Natural killer cell (primary cell): ENCODE measurements at regions not wholly inside any gene's neighbourhood (a gene's known extent, or its start where the extent isn't known, plus 50 kb on each side); places are given as distances from the start of the nearest gene placed in this dataset.

Experiments
- ATAC-seq, 3 donors: fragments of 150-1000 bp in 2 of 3; fragments of 200-7000 bp in 1 of 3; cut with Tn5 transposase; 1 replicate in 1 of 3; 2 replicates in 2 of 3; pipeline ENCODE4 v1.10.0; 2021; ENCODE audit warnings: mild to moderate bottlenecking in 2 of 3, moderate library complexity in 2 of 3
- DNase-seq, 2 donors: peaks; one replicate each; pipeline versions ENCODE4 v3.0.0 to v3.0.0-alpha.2; 2013 to 2021; ENCODE audit warnings: mixed read lengths in 1 of 2
- H3K27ac ChIP-seq: one replicate; pipeline ENCODE4 v1.5.1; 2013; ENCODE audit warnings: mild to moderate bottlenecking, low read length
- H3K27me3 ChIP-seq: one replicate; pipeline ENCODE4 v1.6.1; 2013; ENCODE audit warnings: low read length; ENCODE audit not compliant: control insufficient read depth, insufficient read depth
- H3K36me3 ChIP-seq: one replicate; pipeline ENCODE4 v1.6.1; 2013; ENCODE audit warnings: low read length; ENCODE audit not compliant: control insufficient read depth, insufficient read depth
- H3K4me1 ChIP-seq: one replicate; pipeline ENCODE4 v1.6.1; 2013; ENCODE audit warnings: low read length; ENCODE audit not compliant: control insufficient read depth, insufficient read depth
- H3K4me3 ChIP-seq: one replicate; pipeline ENCODE4 v1.5.1; 2013; ENCODE audit warnings: low read length
- H3K9me3 ChIP-seq: one replicate; pipeline ENCODE4 v1.6.1; 2013; ENCODE audit warnings: low read length; ENCODE audit not compliant: control insufficient read depth, insufficient read depth
- H3K27ac Mint-ChIP-seq, 2 donors: one replicate each; pipeline ENCODE4 v1.8.0; 2022; ENCODE audit warnings: mild to moderate bottlenecking in 2 of 2, mixed read lengths in 2 of 2, moderate library complexity in 1 of 2
- H3K27me3 Mint-ChIP-seq, 2 donors: one replicate each; pipeline ENCODE4 v1.8.0; 2022; ENCODE audit warnings: low read depth in 2 of 2, mixed read lengths in 2 of 2
- H3K36me3 Mint-ChIP-seq: one replicate; pipeline ENCODE4 v1.8.0; 2022; ENCODE audit warnings: mixed read lengths
- H3K4me1 Mint-ChIP-seq, 2 donors: one replicate each; pipeline ENCODE4 v1.8.0; 2022; ENCODE audit warnings: mixed read lengths in 2 of 2
- H3K4me3 Mint-ChIP-seq: one replicate; pipeline ENCODE4 v1.8.0; 2022; ENCODE audit warnings: mild to moderate bottlenecking, moderate library complexity, mixed read lengths
- H3K9me3 Mint-ChIP-seq, 2 donors: one replicate each; pipeline ENCODE4 v1.8.0; 2022; ENCODE audit warnings: mixed read lengths in 2 of 2
- WGBS: methylation state at CpG from one replicate; pipeline ENCODE4 v1.1.7; 2013; ENCODE audit warnings: missing lambda C conversion rate; ENCODE audit not compliant: insufficient coverage; 5-methylcytosine and 5-hydroxymethylcytosine counted together
- intact Hi-C: fragments of 100-400 bp; cut with micrococcal nuclease; formaldehyde crosslinking; loops from one replicate; pipeline ENCODE4 v1.14.2; 2022
- TF ChIP-seq, protein P1 (sequence below): fragments of 200-600 bp; IDR thresholded peaks from one replicate; pipeline ENCODE4 v1.8.0; 2022; ENCODE audit warnings: antibody characterized with exemption

DNA sequence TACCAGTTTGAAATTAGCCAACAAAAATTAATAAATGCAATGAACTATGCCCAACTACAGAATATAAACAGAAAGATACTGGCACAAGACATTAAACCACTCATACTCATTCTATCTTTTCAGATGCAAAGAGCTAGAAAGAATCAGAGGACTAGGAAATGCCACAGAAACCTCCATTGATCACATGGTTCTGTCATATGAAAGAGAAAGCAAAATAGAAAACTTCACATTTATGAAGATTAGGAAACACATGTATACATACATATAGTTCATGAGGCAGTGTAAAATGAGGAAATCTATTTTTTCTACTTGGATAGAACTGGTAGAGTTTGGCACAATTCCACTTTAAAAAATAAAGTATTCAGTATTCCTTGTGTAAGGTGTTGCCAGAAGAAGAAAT is 275.1 kb upstream of the PTGER4 start:
- Mint-ChIP-seq H3K36me3 (peaks cover 6% of the 10 kb centered on the region), H3K4me3 (peak overlapping the region; percentile 47), H3K4me1 (peaks cover 70 to 74% of the 10 kb centered on the region in 2 donors), H3K27me3 (no peaks in the 10 kb centered on the region), H3K27ac (peak overlapping the region; percentile 88 to 95), H3K9me3 (no peaks in the 10 kb centered on the region)
- H3K27ac ChIP-seq: peak overlapping the region; percentile 87
- DNase-seq: peak in 1 of 2 donors; percentile 72
- TF ChIP-seq, protein P1, sequence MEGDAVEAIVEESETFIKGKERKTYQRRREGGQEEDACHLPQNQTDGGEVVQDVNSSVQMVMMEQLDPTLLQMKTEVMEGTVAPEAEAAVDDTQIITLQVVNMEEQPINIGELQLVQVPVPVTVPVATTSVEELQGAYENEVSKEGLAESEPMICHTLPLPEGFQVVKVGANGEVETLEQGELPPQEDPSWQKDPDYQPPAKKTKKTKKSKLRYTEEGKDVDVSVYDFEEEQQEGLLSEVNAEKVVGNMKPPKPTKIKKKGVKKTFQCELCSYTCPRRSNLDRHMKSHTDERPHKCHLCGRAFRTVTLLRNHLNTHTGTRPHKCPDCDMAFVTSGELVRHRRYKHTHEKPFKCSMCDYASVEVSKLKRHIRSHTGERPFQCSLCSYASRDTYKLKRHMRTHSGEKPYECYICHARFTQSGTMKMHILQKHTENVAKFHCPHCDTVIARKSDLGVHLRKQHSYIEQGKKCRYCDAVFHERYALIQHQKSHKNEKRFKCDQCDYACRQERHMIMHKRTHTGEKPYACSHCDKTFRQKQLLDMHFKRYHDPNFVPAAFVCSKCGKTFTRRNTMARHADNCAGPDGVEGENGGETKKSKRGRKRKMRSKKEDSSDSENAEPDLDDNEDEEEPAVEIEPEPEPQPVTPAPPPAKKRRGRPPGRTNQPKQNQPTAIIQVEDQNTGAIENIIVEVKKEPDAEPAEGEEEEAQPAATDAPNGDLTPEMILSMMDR: no peak
- no peaks in the 10 kb centered on the region for H3K36me3 ChIP-seq
- H3K9me3 ChIP-seq: no peaks in the 10 kb centered on the region
- no peaks in the 10 kb centered on the region for H3K27me3 ChIP-seq
- ATAC-seq: peak; percentile 68 to 79 (median 77)
- intact Hi-C loops: loop anchor here (5.0 kb wide), 1 partner anchor 33 kb away; no protein-coding TSS in a partner anchor
- peaks cover 28% of the 10 kb centered on the region for H3K4me1 ChIP-seq
- H3K4me3 ChIP-seq: no peak overlapping the region

DNA sequence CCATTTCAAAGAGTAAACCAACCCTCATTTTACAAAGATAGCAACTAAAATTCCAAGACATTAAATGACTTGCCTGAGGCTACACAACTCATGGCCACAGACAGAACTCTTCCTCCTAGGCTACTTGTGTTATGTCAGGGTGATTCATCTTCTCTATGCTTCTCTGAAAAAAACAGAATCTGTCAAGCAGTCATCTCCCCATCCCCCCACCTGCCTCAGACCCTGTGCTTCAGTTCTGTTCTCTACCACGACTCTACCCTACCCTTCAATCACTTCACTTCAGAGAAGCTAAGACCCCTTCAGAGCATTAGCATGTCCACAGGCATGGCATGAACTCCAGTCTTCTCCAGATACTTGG is 277.7 kb upstream of the PTGER4 start:
- Histone ChIP-seq H3K36me3 (no peaks in the 10 kb centered on the region), H3K27ac (no peak overlapping the region), H3K27me3 (no peaks in the 10 kb centered on the region), H3K4me1 (peaks cover 15% of the 10 kb centered on the region), H3K4me3 (no peak overlapping the region), H3K9me3 (no peaks in the 10 kb centered on the region)
- H3K27ac Mint-ChIP-seq: peak overlapping the region; percentile 25 to 67
- TF ChIP-seq, protein P1: no peak
- WGBS: 26% methylated on average over 1 of the region's 1 CpG
- H3K4me3 Mint-ChIP-seq: no peak overlapping the region
- no peaks in the 10 kb centered on the region for H3K9me3 Mint-ChIP-seq
- DNase-seq: peak in 1 of 2 donors; percentile 39
- intact Hi-C loops: loop anchor here (5.0 kb wide), 1 partner anchor 35 kb away; no protein-coding TSS in a partner anchor
- H3K36me3 Mint-ChIP-seq: peaks cover 4% of the 10 kb centered on the region
- no peaks in the 10 kb centered on the region for H3K27me3 Mint-ChIP-seq
- H3K4me1 Mint-ChIP-seq: peaks cover 49 to 59% of the 10 kb centered on the region in 2 donors
- ATAC-seq: peak in 2 of 3 donors; percentile 21 to 46

- DNase-seq (no peak), ATAC-seq (no peak)
- Mint-ChIP-seq H3K27ac (peak overlapping the region; percentile 25 to 67), H3K36me3 (no peaks in the 10 kb centered on the region), H3K4me3 (no peak overlapping the region), H3K27me3 (no peaks in the 10 kb centered on the region), H3K4me1 (peaks cover 43 to 54% of the 10 kb centered on the region in 2 donors), H3K9me3 (no peaks in the 10 kb centered on the region)
- 78% methylated on average over 4 of the region's 4 CpGs for WGBS
- H3K4me3 ChIP-seq: no peak overlapping the region
- TF ChIP-seq, protein P1: no peak
- no peaks in the 10 kb centered on the region for H3K27me3 ChIP-seq
- H3K36me3 ChIP-seq: no peaks in the 10 kb centered on the region
- intact Hi-C loops: loop anchor here (5.0 kb wide), 1 partner anchor 36 kb away; no protein-coding TSS in a partner anchor
- H3K9me3 ChIP-seq: no peaks in the 10 kb centered on the region
- no peak overlapping the region for H3K27ac ChIP-seq
- peaks cover 9% of the 10 kb centered on the region for H3K4me1 ChIP-seq
These were observed 278.3 kb upstream of the PTGER4 start for GRCh38 chr5:40401284-40402006.

DNA sequence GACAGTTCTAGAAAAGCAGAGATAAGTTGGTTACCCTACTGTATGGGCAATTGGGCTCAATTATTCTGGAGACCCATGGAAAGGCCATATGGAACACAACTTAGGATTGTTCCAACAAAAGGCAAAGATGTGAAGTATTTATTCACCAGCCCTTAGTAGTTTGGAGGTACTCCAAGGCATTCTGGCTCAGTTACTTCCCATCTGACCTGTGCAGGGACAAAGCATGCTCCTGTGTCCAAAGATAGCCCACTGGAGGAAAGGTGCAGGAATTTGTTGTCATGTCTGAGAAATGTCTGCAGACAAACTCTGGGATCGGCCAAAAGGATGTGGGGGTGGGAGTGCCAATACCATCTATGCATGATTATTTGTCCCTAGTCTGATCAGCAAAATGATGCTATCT is 279.5 kb upstream of the PTGER4 start:
- 70% methylated on average over 1 of the region's 1 CpG for WGBS
- H3K4me3 ChIP-seq: no peak overlapping the region
- no peaks in the 10 kb centered on the region for H3K36me3 ChIP-seq
- Mint-ChIP-seq H3K27me3 (no peaks in the 10 kb centered on the region), H3K9me3 (no peaks in the 10 kb centered on the region), H3K36me3 (no peaks in the 10 kb centered on the region), H3K4me3 (no peak overlapping the region), H3K27ac (no peak overlapping the region), H3K4me1 (peaks cover 31 to 42% of the 10 kb centered on the region in 2 donors)
- intact Hi-C loops: loop anchor here (5.0 kb wide), 1 partner anchor 37 kb away; no protein-coding TSS in a partner anchor
- DNase-seq: no peak
- no peak for ATAC-seq
- H3K27me3 ChIP-seq: no peaks in the 10 kb centered on the region
- H3K9me3 ChIP-seq: no peaks in the 10 kb centered on the region
- TF ChIP-seq, protein P1: no peak
- H3K4me1 ChIP-seq: peaks cover 4% of the 10 kb centered on the region
- H3K27ac ChIP-seq: no peak overlapping the region
